SH-SY5Y (cell line): ENCODE measurements at regions not wholly inside any gene's neighbourhood (a gene's known extent, or its start where the extent isn't known, plus 50 kb on each side); places are given as distances from the start of the nearest gene placed in this dataset.

ENCODE experiments used
- GATA2 ChIP-seq: IDR thresholded peaks from 2 replicates; pipeline ENCODE4 v1.6.1; 2011; ENCODE audit warnings: mild to moderate bottlenecking, low read depth, low read length
- GATA3 ChIP-seq: IDR thresholded peaks from 2 replicates; pipeline ENCODE4 v1.6.1; 2011; ENCODE audit warnings: low read depth, mild to moderate bottlenecking, low read length, moderate library complexity

- TF ChIP-seq GATA3 (no peak), GATA2 (no peak)
Measured at GRCh38 chr7:68789597-68789996, 808.7 kb upstream of the AUTS2 start.

- no peak for TF ChIP-seq GATA2
- TF ChIP-seq GATA3: no peak
Measured at GRCh38 chr7:68792351-68792750, 805.9 kb upstream of the AUTS2 start.

- TF ChIP-seq GATA3 (no peak), GATA2 (no peak)
Measured at GRCh38 chr7:68793513-68793912, 804.8 kb upstream of the AUTS2 start.

- TF ChIP-seq GATA2: no peak
- no peak for TF ChIP-seq GATA3
Measured at GRCh38 chr7:68800316-68800715, 798.0 kb upstream of the AUTS2 start.

- TF ChIP-seq GATA2: no peak
- TF ChIP-seq GATA3: no peak
Measured at GRCh38 chr7:68805159-68805558, 793.1 kb upstream of the AUTS2 start.

- TF ChIP-seq GATA3 (no peak), GATA2 (no peak)
Measured at GRCh38 chr7:68807666-68808065, 790.6 kb upstream of the AUTS2 start.

- TF ChIP-seq GATA2 (no peak), GATA3 (no peak)
Measured at GRCh38 chr7:68813551-68814080, 784.7 kb upstream of the AUTS2 start.

GRCh38 chr7:68816491-68816890 is 781.8 kb upstream of the AUTS2 start:
- TF ChIP-seq GATA2: no peak
- no peak for TF ChIP-seq GATA3

- TF ChIP-seq GATA2 (no peak), GATA3 (no peak)
Measured at GRCh38 chr7:68820321-68820720, 778.0 kb upstream of the AUTS2 start.

- TF ChIP-seq GATA3 (peak; percentile 86), GATA2 (peak; percentile 96)
Measured at GRCh38 chr7:68821846-68822245, 776.4 kb upstream of the AUTS2 start.

- no peak for TF ChIP-seq GATA3
- TF ChIP-seq GATA2: no peak
Measured at GRCh38 chr7:68823996-68824780, 774.1 kb upstream of the AUTS2 start.

- TF ChIP-seq GATA2 (no peak), GATA3 (no peak)
Measured at GRCh38 chr7:68828575-68828974, 769.7 kb upstream of the AUTS2 start.

- TF ChIP-seq GATA3 (no peak), GATA2 (no peak)
Measured at GRCh38 chr7:68833422-68833821, 764.9 kb upstream of the AUTS2 start.

GRCh38 chr7:68839014-68839413 is 759.3 kb upstream of the AUTS2 start:
- TF ChIP-seq GATA3 (peak; percentile 69; the same call in 1 of the 2 replicates), GATA2 (peak; percentile 94)

- TF ChIP-seq GATA2 (no peak), GATA3 (no peak)
Measured at GRCh38 chr7:68840991-68841390, 757.3 kb upstream of the AUTS2 start.
